IMR-90 (cell line): ENCODE measurements at regions not wholly inside any gene's neighbourhood (a gene's known extent, or its start where the extent isn't known, plus 50 kb on each side); places are given as distances from the start of the nearest gene placed in this dataset.

Source experiments
- ATAC-seq: fragments of 200-7000 bp; cut with Tn5 transposase; 2 replicates; pipeline ENCODE4 v1.9.1; 2020; ENCODE audit warnings: low read depth, mild to moderate bottlenecking, moderate library complexity
- BruUV-seq: library from RNA; stranded (reverse); fragments of 400-500 nt; replicated peaks from 2 replicates; lab custom pipeline; 2021; lab: Mats Ljungman, UMichigan
- CTCF ChIA-PET: fragments of 300-600 bp; formaldehyde crosslinking; extraction: SDS; loops from one replicate; lab custom pipeline; 2021; ENCODE audit warnings: antibody characterized with exemption; lab: Yijun Ruan, JAX
- POLR2A ChIA-PET: fragments of 300-600 bp; sonication (Branson Sonifier 250); formaldehyde crosslinking; loops from one replicate; lab custom pipeline; 2022; ENCODE audit warnings: antibody characterized with exemption; ENCODE audit not compliant: unreplicated experiment; lab: Charles Lee
- DNase-seq: peaks from one replicate; pipeline ENCODE4 v3.0.0; 2013
- H2AFZ ChIP-seq: replicated peaks from 2 replicates; pipeline ENCODE3; 2013; ENCODE audit warnings: low read length, mild to moderate bottlenecking; ENCODE audit not compliant: poor library complexity
- H2AK5ac ChIP-seq: 2 replicates; pipeline ENCODE4 v1.6.1; 2013; ENCODE audit warnings: low read depth, low read length, inconsistent platforms
- H2AK9ac ChIP-seq: replicated peaks from 2 replicates; pipeline ENCODE3; 2013; ENCODE audit warnings: mild to moderate bottlenecking, low read depth, low read length, moderate library complexity; ENCODE audit not compliant: poor library complexity
- H2BK120ac ChIP-seq: 2 replicates; pipeline ENCODE4 v1.6.1; 2013; ENCODE audit warnings: low read depth, low read length, inconsistent platforms
- H2BK15ac ChIP-seq: 3 replicates; pipeline ENCODE4 v1.6.1; 2013; ENCODE audit warnings: low read depth, low read length, inconsistent platforms
- H2BK20ac ChIP-seq: 2 replicates; pipeline ENCODE4 v1.6.1; 2013; ENCODE audit warnings: low read depth, mild to moderate bottlenecking, inconsistent platforms, low read length, moderate library complexity
- H2BK5ac ChIP-seq: 2 replicates; pipeline ENCODE4 v1.6.1; 2013; ENCODE audit warnings: mild to moderate bottlenecking, low read depth, low read length, inconsistent platforms; ENCODE audit not compliant: poor library complexity, severe bottlenecking
- H3K14ac ChIP-seq: replicated peaks from 2 replicates; pipeline ENCODE4 v1.6.1; 2013; ENCODE audit warnings: low read depth, low read length, inconsistent platforms
- H3K18ac ChIP-seq: 2 replicates; pipeline ENCODE4 v1.6.1; 2013; ENCODE audit warnings: low read depth, low read length, control low read depth
- H3K23ac ChIP-seq: 2 replicates; pipeline ENCODE4 v1.6.1; 2013; ENCODE audit warnings: low read depth, low read length, inconsistent platforms
- H3K27ac ChIP-seq: 2 replicates; pipeline ENCODE4 v1.5.1; 2013; ENCODE audit warnings: mild to moderate bottlenecking, control low read depth, low read length; ENCODE audit not compliant: insufficient read depth
- H3K27me3 ChIP-seq: 2 replicates; pipeline ENCODE4 v1.6.1; 2013; ENCODE audit warnings: low read length; ENCODE audit not compliant: control insufficient read depth, insufficient read depth
- H3K36me3 ChIP-seq: 2 replicates; pipeline ENCODE4 v1.6.1; 2013; ENCODE audit warnings: low read length, mixed read lengths; ENCODE audit not compliant: control insufficient read depth, insufficient read depth
- H3K4ac ChIP-seq: 2 replicates; pipeline ENCODE4 v1.6.1; 2013; ENCODE audit warnings: low read depth, low read length, inconsistent platforms
- H3K4me1 ChIP-seq: 2 replicates; pipeline ENCODE4 v1.6.1; 2013; ENCODE audit warnings: low read length, mixed read lengths; ENCODE audit not compliant: control insufficient read depth, insufficient read depth
- H3K4me2 ChIP-seq: 2 replicates; pipeline ENCODE4 v1.6.1; 2013; ENCODE audit warnings: low read depth, mild to moderate bottlenecking, control low read depth, low read length, moderate library complexity
- H3K4me3 ChIP-seq: 2 replicates; pipeline ENCODE4 v1.5.1; 2013; ENCODE audit warnings: low read depth, mild to moderate bottlenecking, control low read depth, low read length, moderate library complexity; ENCODE audit not compliant: insufficient read depth
- H3K56ac ChIP-seq: 2 replicates; pipeline ENCODE4 v1.6.1; 2013; ENCODE audit warnings: low read length, inconsistent platforms; ENCODE audit not compliant: insufficient read depth; ENCODE audit errors: extremely low read depth
- H3K79me1 ChIP-seq, 2 experiments: 2 replicates each; pipeline ENCODE4 v1.6.1; 2013; ENCODE audit warnings: low read length in 2 of 2, inconsistent platforms in 1 of 2, low read depth in 1 of 2
- H3K9ac ChIP-seq: 2 replicates; pipeline ENCODE4 v1.6.1; 2013; ENCODE audit warnings: low read depth, low read length, control low read depth
- H3K9me1 ChIP-seq: 2 replicates; pipeline ENCODE4 v1.6.1; 2013; ENCODE audit warnings: low read length, inconsistent platforms; ENCODE audit not compliant: insufficient read depth
- H3K9me3 ChIP-seq: 2 replicates; pipeline ENCODE4 v1.6.1; 2013; ENCODE audit warnings: low read length; ENCODE audit not compliant: control insufficient read depth, insufficient read depth
- H4K20me1 ChIP-seq: 2 replicates; pipeline ENCODE4 v1.6.1; 2013; ENCODE audit warnings: low read length, inconsistent platforms; ENCODE audit not compliant: insufficient read depth
- H4K5ac ChIP-seq: 2 replicates; pipeline ENCODE4 v1.6.1; 2013; ENCODE audit warnings: mild to moderate bottlenecking, low read depth, low read length, control low read depth
- H4K8ac ChIP-seq, 2 experiments: 2 replicates each; pipeline ENCODE4 v1.6.1; 2013; ENCODE audit warnings: low read depth in 2 of 2, low read length in 2 of 2, control low read depth in 1 of 2, inconsistent platforms in 1 of 2
- H4K91ac ChIP-seq: 2 replicates; pipeline ENCODE4 v1.6.1; 2013; ENCODE audit warnings: low read depth, low read length, inconsistent platforms; ENCODE audit not compliant: insufficient read depth
- BHLHE40 ChIP-seq: fragments of 150-350 bp; IDR thresholded peaks from 2 replicates; pipeline ENCODE4 v1.6.1; 2016; ENCODE audit warnings: mild to moderate bottlenecking, low read depth, low read length
- CEBPB ChIP-seq: IDR thresholded peaks from 2 replicates; pipeline ENCODE4 v1.6.1; 2012; ENCODE audit warnings: low read depth, low read length, improper control_type of control experiment
- CHD1 ChIP-seq: IDR thresholded peaks from 2 replicates; pipeline ENCODE4 v1.6.1; 2012; ENCODE audit warnings: low read depth, low read length, improper control_type of control experiment
- CTCF ChIP-seq: conservative IDR thresholded peaks from 2 replicates; pipeline ENCODE4 v1.5.1; 2012; ENCODE audit warnings: mild to moderate bottlenecking, low read depth, low read length, improper control_type of control experiment
- ELK1 ChIP-seq: fragments of 150-350 bp; IDR thresholded peaks from 2 replicates; pipeline ENCODE4 v1.6.1; 2016; ENCODE audit warnings: low read depth, mild to moderate bottlenecking, low read length, moderate library complexity, borderline replicate concordance
- FOS ChIP-seq: fragments of 150-350 bp; IDR thresholded peaks from 2 replicates; pipeline ENCODE4 v1.6.1; 2016; ENCODE audit warnings: low read depth, low read length
- MAFK ChIP-seq: IDR thresholded peaks from 2 replicates; pipeline ENCODE4 v1.6.1; 2012; ENCODE audit warnings: low read depth, low read length, improper control_type of control experiment
- MAZ ChIP-seq: IDR thresholded peaks from 2 replicates; pipeline ENCODE4 v1.6.1; 2012; ENCODE audit warnings: low read depth, mild to moderate bottlenecking, low read length, improper control_type of control experiment, moderate library complexity, borderline replicate concordance
- MXI1 ChIP-seq: IDR thresholded peaks from 2 replicates; pipeline ENCODE4 v1.6.1; 2012; ENCODE audit warnings: low read depth, mild to moderate bottlenecking, low read length, moderate library complexity, borderline replicate concordance
- NFE2L2 ChIP-seq: fragments of 150-350 bp; IDR thresholded peaks from 2 replicates; pipeline ENCODE4 v1.6.1; 2016; ENCODE audit warnings: low read depth, mild to moderate bottlenecking, low read length
- POLR2A ChIP-seq: IDR thresholded peaks from 2 replicates; pipeline ENCODE4 v1.6.1; 2012; ENCODE audit warnings: mild to moderate bottlenecking, low read depth, low read length
- RAD21 ChIP-seq: IDR thresholded peaks from 2 replicates; pipeline ENCODE4 v1.6.1; 2012; ENCODE audit warnings: low read length, improper control_type of control experiment
- RCOR1 ChIP-seq: IDR thresholded peaks from 2 replicates; pipeline ENCODE4 v1.6.1; 2012; ENCODE audit warnings: mild to moderate bottlenecking, low read length, improper control_type of control experiment; ENCODE audit not compliant: insufficient replicate concordance
- RFX5 ChIP-seq: IDR thresholded peaks from 2 replicates; pipeline ENCODE4 v1.8.0; 2012; ENCODE audit warnings: low read depth, mild to moderate bottlenecking, low read length, moderate library complexity
- SMC3 ChIP-seq: fragments of 150-350 bp; IDR thresholded peaks from 2 replicates; pipeline ENCODE4 v1.6.1; 2016; ENCODE audit warnings: low read depth, mild to moderate bottlenecking, antibody characterized with exemption, low read length, moderate library complexity
- USF2 ChIP-seq: fragments of 150-350 bp; IDR thresholded peaks from 2 replicates; pipeline ENCODE4 v1.6.1; 2017; ENCODE audit warnings: mild to moderate bottlenecking, antibody characterized with exemption, low read length, low read depth
- WGBS, 2 experiments: methylation state at CpG; one replicate each; pipeline versions ENCODE4 v1.1.5 to v1.1.7; 2013; ENCODE audit warnings: missing lambda C conversion rate in 2 of 2; ENCODE audit not compliant: insufficient read length in 1 of 2; ENCODE audit errors: extremely low coverage in 2 of 2; 5-methylcytosine and 5-hydroxymethylcytosine counted together
- dilution Hi-C: fragments of 300-500 bp; cut with HindIII; formaldehyde crosslinking; loops from one replicate; pipeline ENCODE4 v1.14.3; 2018; ENCODE audit warnings: low sequenced_read_pairs; ENCODE audit not compliant: unreplicated experiment
- in situ Hi-C: fragments of 300-500 bp; cut with MboI; formaldehyde crosslinking; loops from 3 replicates; pipeline ENCODE4 v1.14.3; 2019; ENCODE audit warnings: low sequenced_read_pairs, inconsistent platforms, mixed read lengths
- intact Hi-C: fragments of 100-400 bp; cut with micrococcal nuclease; formaldehyde crosslinking; loops from 2 replicates; pipeline ENCODE4 v1.10.0; 2022

GRCh38 chrX:103911236-103911635 lies 51.2 kb upstream of the TMSB15B start:
- Histone ChIP-seq H3K9me3 (no peaks in the 10 kb centered on the region), H3K79me1 (no peaks in the 10 kb centered on the region; a peak in 1 of 4 replicates), H3K27ac (no peak overlapping the region), H2AK9ac (no peak overlapping the region), H2AK5ac (no peak overlapping the region), H3K27me3 (peaks cover 4% of the 10 kb centered on the region), H4K8ac (no peak overlapping the region), H2BK120ac (no peak overlapping the region), H3K56ac (no peak overlapping the region), H3K4me2 (no peak overlapping the region), H3K18ac (no peak overlapping the region), H3K4me3 (no peak overlapping the region), H3K23ac (no peak overlapping the region), H2BK20ac (no peak overlapping the region), H3K4ac (no peak overlapping the region), H4K20me1 (no peaks in the 10 kb centered on the region), H2BK5ac (no peak overlapping the region), H3K36me3 (no peaks in the 10 kb centered on the region), H2AFZ (no peak overlapping the region), H2BK15ac (no peak overlapping the region), H3K14ac (no peak overlapping the region), H3K9ac (no peak overlapping the region), H3K9me1 (no peaks in the 10 kb centered on the region; the same call in 1 of the 2 replicates), H4K91ac (no peak overlapping the region), H4K5ac (no peak overlapping the region), H3K4me1 (no peaks in the 10 kb centered on the region)
- ChIA-PET CTCF (no interaction called here), POLR2A (no interaction called here)
- intact Hi-C loops, result no loop called here
- DNase-seq, result no peak
- in situ Hi-C loops, result no loop called here
- no peak for ATAC-seq
- dilution Hi-C loops, result no loop called here
- TF ChIP-seq MAFK (no peak), MXI1 (no peak), BHLHE40 (no peak), CEBPB (no peak), USF2 (no peak), ELK1 (no peak), RAD21 (no peak), FOS (no peak), POLR2A (no peak), MAZ (no peak), CHD1 (no peak), CTCF (no peak), RFX5 (no peak), NFE2L2 (no peak), SMC3 (no peak), RCOR1 (no peak)
- BruUV-seq, result no TSS peak
- no CpG with 5 or more reads among the region's 2 CpGs for WGBS, 2 experiments
